ENCODE measurements at regions not wholly inside any gene's neighbourhood (a gene's known extent, or its start where the extent isn't known, plus 50 kb on each side); places are given as distances from the start of the nearest gene placed in this dataset.
"Not testable (repeated sequence)": the region's sequence is repeated elsewhere in the genome, so short reads cannot be mapped to it uniquely, and the experiment has no call there.

DNA sequence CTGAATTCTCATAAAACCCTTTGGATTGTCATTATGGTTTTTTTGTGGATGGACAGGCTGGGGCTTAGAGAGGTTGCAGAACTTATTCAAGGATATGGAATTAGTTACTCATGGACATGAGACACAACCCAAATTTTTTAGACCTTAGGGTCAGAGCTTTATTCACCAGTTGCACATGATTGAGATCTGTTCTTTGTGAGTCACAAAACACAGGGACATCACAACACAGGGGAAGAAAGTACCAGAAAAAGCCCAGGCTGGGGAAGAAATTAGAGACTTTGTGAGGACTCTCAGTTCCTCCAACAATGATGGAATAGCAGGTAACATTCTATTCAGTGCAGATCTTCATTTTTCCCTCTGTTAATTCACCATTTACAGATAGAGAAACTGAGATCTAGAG is 602.4 kb upstream of the CPEB2 start:
- DNase-seq: no peak

DNA sequence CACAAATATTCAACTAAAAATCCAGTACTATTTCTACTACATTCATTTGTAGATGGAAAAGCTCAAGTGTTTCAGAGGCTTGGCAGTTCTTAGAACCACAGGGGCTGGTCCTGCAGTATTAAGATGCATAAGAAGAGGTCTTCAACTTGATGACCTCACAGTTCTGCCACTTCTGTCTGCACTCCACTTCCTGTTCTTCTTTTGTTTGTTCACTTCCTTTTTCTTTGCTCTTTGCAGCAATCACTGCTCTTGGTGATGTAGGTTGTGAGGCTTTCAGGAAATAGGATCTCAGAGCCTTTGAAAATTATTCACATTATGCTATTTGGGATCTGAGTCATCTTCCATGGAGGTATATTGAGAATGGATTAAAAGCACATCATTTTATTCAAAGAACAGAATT is 602.0 kb upstream of the CPEB2 start:
- DNase-seq: no peak

DNA sequence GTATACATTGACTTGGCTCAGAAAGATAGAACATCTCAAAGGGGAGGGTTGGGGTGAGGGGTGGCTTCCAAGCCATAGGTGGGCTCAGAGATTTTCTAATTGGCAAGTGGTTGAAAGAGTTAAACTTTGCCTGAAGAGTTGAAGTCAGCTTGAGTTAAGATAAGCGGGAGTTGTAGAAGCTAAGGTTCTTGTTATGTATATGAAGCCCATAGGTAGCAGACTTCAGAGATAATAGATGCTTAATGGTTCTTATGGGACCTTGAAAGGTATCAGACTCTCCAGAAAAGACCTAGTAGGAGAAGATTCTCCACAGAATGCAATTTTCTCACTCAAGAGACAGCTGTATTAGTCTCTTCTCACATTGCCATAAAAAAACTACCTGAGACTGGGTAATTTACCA is 599.1 kb upstream of the CPEB2 start:
- no peak for DNase-seq

DNA sequence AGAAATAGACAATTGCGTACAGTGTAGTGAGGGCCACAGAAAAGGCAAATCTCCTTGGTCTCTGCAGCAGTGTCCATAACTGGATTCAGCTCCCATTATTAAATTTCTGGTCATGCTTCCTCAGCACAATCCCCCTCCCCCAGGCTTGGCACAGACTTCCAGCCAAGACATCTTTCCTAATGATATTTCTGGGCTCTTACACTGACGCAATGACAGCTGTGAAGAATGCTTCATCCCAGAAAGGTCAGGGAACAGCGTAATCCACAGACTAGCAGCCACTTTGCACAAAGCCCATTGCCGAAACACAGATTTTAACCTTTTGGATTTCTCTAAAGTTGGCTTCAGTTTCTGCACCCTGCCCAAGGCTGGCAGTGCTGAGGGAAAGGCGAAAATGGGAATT is 597.6 kb upstream of the CPEB2 start:
- no peak for DNase-seq

DNA sequence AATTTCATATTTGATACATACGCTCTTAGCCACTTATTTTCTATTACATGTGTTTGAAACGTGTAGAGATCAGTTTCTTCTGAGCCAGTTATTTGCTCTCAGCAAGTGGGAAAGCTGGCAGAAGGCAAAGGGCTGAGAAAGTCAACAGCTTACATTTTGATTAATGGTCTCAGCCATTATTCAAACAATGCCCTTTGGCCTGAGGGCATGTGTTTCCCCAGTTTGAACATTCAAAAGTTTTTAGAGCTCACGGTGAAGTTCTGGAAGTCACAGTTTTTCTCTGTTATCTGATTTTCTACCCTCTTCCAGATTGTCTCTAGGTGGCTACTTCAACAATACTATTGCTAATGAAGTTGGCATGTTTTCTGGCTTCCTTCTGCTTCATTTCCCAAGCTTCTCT is 591.8 kb upstream of the CPEB2 start:
- DNase-seq: no peak

DNA sequence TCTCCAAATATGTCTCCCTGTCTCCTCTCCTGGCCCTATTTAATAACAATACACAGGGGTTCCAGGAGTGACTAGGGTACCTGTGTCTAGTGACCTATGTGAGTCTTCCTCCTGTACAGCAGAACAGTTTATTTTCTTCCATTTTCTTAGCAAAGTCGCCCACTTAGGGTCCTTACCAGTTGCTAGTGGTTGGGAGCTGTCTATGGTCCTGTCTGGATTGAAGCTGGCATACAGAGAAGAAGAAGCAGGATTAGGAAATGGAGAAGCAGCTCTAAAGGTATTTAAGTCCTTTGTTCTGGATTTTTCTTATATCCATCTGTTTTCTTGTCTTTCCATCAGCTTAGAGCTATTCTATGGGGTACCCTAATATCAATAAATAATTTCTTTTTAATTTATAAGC is 587.1 kb upstream of the CPEB2 start:
- DNase-seq: no peak

DNA sequence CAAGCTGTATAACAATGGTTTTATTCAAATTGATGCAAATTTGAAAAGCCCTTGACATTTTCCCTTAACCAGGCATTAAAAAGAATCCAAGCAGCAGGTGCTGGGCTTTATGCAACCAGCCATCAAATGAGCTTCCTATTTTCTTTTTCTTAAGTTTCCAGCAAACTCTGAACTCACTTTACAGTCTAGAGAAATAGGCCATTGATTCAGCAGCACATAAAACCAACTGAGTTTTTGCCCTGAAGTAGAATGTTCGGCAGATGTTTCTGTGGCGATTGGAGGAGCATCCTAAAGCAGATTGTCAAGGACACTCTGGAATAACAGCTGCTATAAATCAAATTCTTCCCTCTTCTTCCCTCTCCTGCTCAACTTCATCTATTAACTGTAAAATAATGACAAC is 582.8 kb upstream of the CPEB2 start:
- DNase-seq: no peak

DNA sequence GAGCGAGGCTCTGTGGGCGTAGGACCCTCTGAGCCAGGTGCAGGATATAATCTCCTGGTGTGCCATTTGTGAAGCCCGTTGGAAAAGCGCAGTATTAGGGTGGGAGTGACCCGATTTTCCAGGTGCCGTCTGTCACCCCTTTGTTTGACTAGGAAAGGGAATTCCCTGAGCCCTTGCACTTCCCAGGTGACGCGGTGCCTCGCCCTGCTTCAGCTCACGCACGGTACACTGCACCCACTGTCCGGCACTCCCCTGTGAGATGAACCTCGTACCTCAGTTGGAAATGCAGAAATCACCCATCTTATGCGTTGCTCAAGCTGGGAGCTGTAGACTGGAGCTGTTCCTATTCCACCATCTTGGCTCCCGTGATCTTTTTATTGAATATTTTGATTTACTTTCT is 576.0 kb upstream of the CPEB2 start:
- DNase-seq: not testable (repeated sequence)

DNA sequence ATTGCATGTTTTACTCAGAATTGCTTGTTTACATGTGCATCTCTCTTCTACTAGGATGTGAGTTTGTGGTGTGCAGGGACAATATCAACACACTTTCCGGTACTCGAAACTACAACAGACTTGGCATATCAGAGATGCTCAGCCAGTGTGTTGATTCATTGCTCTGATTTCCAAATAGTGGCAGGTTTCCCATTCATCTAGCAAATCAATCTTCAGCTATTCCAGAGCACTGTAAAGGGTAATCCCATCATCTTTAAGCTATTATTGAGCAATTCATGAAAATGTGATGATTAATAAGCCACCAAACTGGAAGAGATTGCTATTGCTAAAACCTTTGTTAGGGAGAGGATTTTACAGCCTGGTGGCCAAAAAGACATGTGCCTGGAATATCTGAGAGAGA is 574.2 kb upstream of the CPEB2 start:
- DNase-seq: no peak

DNA sequence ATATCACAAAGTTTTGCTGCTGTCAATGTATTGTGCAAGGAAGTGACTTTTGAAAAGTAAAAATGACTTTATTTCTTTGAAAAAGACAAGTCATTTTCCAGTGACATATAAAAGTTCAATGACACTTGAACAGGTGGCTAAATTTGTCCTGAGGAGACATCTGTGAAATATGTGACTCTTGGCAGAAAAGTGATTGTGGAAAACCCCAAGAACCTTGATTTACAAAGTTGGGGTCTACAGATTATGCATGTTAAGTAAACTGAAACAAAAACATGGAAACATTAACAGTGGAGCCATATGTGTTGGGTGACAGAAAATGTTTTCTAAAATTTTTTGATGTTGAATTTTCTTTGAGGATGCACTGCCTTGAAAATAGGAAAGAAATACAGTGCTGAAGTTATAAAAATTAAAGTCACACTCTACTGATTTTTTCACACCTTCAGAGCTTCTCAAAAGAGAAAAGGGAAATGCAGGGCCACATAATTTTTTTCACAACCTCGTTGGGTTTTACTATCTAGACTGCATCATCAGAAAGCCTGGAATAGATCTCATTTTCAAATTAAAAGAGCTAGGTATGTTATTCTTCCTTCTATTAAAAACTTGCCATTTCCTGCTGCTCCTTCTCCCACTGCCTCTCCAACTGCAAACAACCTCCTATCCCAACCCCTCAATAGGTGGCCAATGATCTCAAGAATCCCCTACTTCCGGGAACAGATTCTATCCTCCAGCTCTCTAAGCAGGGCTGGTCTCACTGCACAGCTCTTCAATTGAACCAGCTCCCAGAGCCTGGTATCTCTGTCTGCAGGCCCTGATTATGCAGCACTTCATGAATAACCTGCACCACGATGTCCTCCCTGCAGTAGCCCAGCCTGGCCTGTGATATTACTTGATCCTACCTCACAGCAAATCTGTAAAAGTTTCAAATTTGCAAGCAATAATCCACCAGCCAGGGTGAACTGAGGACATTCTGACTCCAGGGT is 570.8 kb upstream of the CPEB2 start:
- no peak for DNase-seq

DNA sequence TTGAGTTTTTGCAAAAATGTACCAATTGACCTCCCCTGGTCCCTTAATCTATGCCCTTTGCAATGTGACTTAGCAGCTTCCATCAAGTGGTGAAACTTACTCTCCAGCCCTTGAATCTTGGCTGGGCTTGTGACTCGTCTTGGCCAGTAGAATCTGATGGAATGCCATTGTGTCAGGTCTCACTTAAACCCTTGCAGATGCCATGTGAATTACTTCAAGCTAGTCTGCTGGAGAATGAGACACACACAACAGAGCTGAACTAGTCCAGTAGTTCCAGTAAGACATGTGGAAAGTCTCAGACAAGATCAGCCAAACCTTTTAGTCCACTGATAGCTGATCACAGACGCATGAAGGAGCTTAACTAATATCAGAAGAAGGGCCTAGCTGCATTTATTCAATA is 567.8 kb upstream of the CPEB2 start:
- no peak for DNase-seq

DNA sequence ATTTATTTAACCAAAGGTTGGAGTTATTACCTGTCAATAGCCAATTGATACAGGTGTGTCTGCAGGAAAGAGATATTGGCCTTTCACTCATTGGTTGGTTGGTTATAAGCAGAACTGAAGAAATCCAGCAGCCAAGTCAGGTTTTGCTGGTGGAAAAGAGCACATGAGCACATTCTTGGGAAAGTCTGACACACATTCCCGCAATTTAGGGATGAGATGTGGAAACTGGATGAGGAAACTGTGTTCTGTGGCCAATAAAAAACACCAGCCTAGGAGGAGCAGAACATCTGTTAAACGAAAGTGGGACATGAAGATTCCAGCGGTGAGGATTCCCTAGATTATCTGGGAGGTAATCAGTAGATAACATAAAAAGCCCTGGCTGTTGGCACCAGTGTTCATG is 567.4 kb upstream of the CPEB2 start:
- DNase-seq: no peak

DNA sequence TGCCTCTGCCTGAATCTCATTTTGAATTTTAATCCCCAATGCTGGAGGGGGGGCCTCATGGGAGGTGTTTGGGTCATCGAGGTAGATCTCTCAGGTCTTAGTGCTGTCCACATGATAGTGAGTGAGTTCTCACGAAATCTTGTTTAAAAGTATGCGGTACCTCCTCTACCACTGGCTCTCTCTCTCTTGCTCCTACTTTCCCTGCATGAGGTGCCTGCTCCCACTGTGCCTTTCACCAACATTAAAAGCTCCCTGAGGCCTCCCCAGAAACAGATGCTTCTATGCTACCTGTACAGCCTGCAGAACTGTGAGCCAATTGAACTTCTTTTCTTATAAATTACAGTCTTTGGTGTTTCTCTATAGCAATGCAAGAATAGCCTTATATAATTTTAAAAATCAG is 560.7 kb upstream of the CPEB2 start:
- no peak for DNase-seq

DNA sequence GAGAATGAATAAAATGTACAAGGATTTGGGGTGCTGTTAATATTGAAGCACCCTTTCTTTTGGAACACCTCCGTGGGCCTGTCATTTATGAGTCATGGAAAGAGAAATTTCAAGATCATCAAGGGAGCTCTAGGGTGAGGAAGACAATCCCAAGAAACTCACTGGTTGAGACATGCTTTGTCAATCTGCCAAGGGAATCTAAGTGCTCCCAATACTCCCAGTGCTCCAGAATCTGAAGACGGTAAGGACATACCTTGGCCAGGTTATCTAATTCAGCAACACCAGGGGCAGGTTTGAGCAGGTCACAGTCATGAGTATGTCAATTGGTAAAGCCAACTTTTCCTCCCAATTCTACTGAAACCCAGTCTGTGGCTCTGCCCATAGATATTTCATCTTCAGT is 556.4 kb upstream of the CPEB2 start:
- DNase-seq: no peak

DNA sequence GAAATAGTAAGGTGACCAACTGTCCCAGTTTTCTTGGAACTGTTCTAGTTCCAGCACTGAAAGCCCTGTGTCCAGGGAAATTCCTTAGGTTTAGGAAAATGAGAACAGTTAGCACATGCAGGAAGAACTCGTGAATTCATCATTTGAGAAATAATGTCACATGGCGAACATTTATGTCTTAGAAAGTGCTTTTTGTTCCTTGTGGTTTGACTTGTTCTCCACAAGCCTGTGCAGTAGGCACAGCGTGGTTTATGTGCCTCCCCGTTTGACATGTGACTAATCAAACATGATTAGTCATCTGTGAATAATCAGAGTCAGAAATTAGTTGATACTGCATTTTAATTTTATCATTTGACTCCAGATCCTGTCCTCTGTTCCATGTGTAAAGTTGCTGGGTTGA is 556.0 kb upstream of the CPEB2 start:
- DNase-seq: no peak

DNA sequence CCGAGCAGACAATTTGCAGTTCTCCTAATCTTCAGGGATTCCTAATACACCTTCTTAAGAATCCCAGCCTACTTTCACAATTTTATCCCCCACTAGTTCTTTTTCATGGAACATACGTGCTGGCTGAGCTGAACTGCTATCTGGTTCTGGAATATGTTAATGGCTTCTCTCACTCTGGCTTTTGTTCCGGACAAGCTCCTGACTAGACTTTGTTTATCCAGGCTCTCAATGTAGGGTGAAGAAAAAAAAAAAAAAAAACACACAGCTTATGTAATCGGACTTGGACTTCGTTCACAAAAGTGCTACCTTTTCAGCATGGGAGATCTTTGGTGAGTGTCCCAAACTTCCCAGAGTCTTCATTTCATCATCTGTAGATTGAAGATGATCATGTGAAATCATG is 555.4 kb upstream of the CPEB2 start:
- no peak for DNase-seq

DNA sequence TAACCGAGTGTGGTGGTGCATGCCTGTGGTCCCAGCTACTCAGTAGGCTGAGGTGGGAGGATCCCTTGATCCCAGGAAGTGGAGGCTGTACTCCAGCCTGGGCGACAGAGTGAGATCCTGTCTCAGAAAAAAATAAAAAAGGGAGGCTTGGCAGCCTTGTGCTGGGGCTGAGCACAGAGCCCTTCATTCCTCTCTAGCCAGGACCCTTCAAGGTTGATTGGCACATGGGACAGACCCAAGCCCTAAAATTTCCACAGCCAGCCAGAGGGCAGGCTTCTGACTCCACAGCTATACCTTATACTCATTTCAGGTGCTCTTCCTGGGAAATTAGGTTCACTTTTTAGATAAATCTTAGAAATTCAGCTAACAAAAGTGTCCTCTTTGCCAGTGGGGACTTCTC is 553.0 kb upstream of the CPEB2 start:
- no peak for DNase-seq

DNA sequence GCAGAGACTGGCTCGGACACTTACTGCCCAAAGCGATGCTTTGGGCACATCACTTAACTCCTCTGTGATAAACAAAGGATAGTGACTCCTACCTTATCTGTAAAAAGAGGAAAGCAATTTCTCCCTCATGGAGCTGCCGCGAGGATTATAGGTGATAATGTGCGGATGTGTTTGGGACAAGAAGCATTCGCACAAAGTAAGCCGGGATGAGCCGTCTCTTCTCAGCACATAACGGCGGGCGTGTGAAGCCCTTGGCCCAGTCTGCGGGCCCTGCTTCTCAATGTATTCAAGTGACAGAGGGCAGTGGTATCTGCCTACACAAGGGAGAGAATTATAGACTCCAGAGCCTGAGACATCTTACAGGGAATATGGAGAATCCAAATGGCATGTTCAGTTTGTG is 550.3 kb upstream of the CPEB2 start:
- DNase-seq: no peak

DNA sequence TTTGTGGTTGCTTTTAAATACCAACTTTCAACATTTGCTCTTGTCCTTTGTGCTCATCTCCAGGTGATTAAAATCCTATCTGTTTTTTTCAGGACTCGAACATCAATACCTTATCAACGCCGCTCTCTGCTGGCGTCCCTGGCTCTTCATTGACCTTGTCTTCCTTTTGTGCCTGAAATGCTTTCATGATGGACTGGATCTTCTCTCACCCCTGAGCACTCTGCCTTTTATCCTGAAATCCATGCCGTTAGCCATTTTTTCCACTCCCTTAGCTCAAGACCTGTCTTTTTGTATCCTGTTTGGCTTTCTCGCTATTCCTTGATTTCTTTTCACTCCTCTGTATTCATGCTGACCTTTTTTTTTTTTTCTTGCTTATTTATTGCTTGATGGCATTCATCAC is 549.5 kb upstream of the CPEB2 start:
- no peak for DNase-seq

DNA sequence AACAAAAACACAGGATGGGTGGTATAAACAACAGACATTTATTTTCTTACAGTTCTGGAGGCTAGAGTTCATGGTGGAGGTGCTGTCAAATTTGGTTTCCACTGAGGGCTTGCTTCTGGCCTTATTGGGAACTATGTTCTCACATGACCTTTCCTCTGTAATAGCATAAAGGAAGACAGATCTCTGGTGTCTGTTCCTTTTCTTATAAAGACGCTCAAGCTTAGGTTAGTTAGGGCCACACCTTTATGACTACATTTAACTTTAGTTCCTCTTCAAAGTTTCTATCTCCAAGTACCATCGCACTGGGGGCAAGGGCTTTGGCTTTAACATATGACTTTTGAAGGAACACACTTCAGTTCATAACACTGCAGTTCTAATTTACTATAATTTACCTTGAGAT is 543.8 kb upstream of the CPEB2 start:
- DNase-seq: no peak

DNA sequence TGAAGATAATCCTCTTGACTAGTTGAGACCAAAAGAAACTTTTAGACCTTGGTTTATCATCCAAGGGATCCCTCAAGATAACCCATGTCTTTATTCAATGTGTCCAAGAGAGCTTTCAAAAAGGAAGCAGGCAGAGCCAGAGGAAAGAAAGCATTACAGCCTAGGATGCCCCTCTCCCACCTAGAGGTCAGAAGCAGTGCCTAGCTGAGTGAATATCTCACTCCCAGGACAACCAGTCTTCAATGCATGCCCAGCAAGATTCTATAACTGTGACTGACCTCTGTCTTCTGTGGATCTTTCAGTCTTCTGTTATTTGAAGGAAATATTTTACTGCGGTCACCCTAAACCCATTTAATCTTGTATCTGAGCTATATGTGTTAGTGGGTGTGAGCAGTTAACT is 537.2 kb upstream of the CPEB2 start:
- DNase-seq: no peak

DNA sequence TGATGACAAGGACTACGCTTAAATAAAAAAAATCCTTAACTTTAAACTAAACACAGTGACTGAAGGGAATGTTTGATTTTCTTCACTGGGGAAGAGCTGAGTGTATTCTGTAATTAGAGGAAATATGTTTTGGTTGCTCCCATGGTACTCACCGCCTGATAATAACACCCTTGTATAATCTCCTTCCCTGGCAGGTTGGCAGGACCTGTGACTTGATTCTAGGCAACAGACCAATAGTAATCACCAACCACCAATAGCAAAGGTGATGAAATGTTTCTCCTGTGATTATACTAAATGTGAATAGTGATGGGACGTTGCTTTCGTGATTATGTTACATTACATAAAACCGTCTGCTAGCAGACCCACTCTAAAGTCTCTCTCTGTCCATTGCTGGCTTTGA is 536.8 kb upstream of the CPEB2 start:
- no peak for DNase-seq

DNA sequence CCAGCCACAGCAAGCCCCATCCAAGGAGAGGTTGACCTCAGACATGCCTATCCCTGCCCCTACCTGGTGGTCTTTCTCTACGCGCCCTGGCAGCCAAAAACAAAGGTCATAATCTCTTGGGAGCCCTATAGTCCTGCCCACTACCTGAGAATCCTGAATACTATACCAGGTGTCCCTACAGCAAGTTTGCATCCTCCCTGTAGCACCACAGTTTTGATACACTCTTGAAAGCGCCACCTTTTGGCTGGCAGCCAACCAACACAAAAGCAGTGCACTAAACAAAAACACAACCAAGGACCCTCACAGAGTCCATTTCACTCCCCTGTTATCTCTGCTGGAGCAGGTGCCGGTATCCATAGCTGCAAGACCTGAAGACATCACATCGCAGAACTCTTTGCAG is 523.8 kb upstream of the CPEB2 start:
- DNase-seq: no peak

DNA sequence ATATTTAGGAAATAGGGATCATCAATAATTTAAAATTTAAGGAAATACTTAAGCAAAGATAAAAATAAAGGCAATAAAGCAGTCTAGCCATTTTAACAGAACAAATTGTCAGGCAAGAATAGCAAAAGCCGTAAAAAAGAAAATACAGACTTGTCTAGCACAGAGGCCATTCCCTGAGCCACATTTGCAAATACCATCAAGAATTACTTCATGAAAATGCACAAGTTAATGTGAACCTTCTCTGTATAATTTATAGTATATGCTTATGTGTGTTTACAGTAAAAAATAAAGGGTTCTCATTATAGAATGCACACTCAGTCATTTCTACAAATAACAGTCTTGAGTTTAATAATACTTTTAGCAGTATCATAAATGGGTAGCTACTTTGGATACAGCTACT is 505.9 kb upstream of the CPEB2 start:
- DNase-seq: no peak

DNA sequence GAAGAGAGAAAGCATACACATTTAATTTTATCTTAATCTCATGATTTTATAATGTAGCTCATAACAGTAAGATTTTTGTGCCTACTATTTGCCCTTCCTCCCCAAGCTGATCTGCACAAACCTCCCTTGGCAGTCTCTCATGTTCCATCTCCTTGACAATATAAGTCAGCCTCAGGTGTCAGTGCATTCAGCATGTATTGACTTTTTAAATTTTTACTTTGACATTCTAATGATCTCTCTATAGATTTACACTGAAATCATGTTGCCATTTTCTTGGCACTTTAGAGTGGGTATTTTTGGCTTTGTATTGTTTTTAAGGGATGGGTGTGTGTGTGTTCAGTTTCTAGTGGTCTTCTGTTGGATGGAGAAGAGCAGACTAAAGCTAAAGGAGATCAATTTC is 505.3 kb upstream of the CPEB2 start:
- no peak for DNase-seq
